Activated naive CD4-positive, alpha-beta T cell treated with anti-CD3 and anti-CD28 coated beads for 36 hours (primary cell): ENCODE measurements at regions not wholly inside any gene's neighbourhood (a gene's known extent, or its start where the extent isn't known, plus 50 kb on each side); places are given as distances from the start of the nearest gene placed in this dataset.

Experiments used
- CTCF ChIA-PET: fragments of 350-600 bp; sonication (Branson Sonifier 250); formaldehyde crosslinking; loops from one replicate; lab custom pipeline; 2021; ENCODE audit warnings: antibody characterized with exemption; lab: Charles Lee
- DNase-seq: peaks from one replicate; pipeline ENCODE4 v3.0.0-alpha.2; 2020
- H3K27ac Mint-ChIP-seq: one replicate; pipeline ENCODE4 v1.8.0; 2021; ENCODE audit warnings: mild to moderate bottlenecking, mixed read lengths
- H3K27me3 Mint-ChIP-seq: one replicate; pipeline ENCODE4 v1.8.0; 2021; ENCODE audit warnings: low read depth, mixed read lengths
- H3K36me3 Mint-ChIP-seq: one replicate; pipeline ENCODE4 v1.8.0; 2021; ENCODE audit warnings: low read depth, mixed read lengths
- H3K4me1 Mint-ChIP-seq: one replicate; pipeline ENCODE4 v1.8.0; 2021; ENCODE audit warnings: low read depth, mixed read lengths
- H3K4me3 Mint-ChIP-seq: one replicate; pipeline ENCODE4 v1.8.0; 2021; ENCODE audit warnings: mild to moderate bottlenecking, moderate library complexity, mixed read lengths
- H3K9me3 Mint-ChIP-seq: one replicate; pipeline ENCODE4 v1.8.0; 2021; ENCODE audit warnings: mixed read lengths
- intact Hi-C: fragments of 100-400 bp; cut with micrococcal nuclease; formaldehyde crosslinking; loops from one replicate; pipeline ENCODE4 v1.15.1; 2023

- intact Hi-C loops, result no loop called here
- Mint-ChIP-seq H3K9me3 (no peaks in the 10 kb centered on the region), H3K27me3 (no peaks in the 10 kb centered on the region), H3K36me3 (no peaks in the 10 kb centered on the region), H3K27ac (no peak overlapping the region), H3K4me3 (no peak overlapping the region), H3K4me1 (no peaks in the 10 kb centered on the region)
- DNase-seq, result no peak
- CTCF ChIA-PET, result no interaction called here
Measured at GRCh38 chr12:43294916-43295315, 257.1 kb downstream of the ADAMTS20 start.

- Mint-ChIP-seq H3K36me3 (no peaks in the 10 kb centered on the region), H3K9me3 (no peaks in the 10 kb centered on the region)
Measured at GRCh38 chr12:43294147-43294546, 257.9 kb downstream of the ADAMTS20 start.

GRCh38 chr12:43293396-43293795 lies 258.6 kb downstream of the ADAMTS20 start:
- no peak for DNase-seq
- no peaks in the 10 kb centered on the region for H3K9me3 Mint-ChIP-seq
- H3K4me3 Mint-ChIP-seq, result no peak overlapping the region
- no peak overlapping the region for H3K27ac Mint-ChIP-seq
- intact Hi-C loops, result no loop called here
- H3K27me3 Mint-ChIP-seq, result no peaks in the 10 kb centered on the region
- H3K36me3 Mint-ChIP-seq, result no peaks in the 10 kb centered on the region
- CTCF ChIA-PET, result no interaction called here
- H3K4me1 Mint-ChIP-seq, result no peaks in the 10 kb centered on the region

More at GRCh38 chr12:43294147-43294546, 257.9 kb downstream of the ADAMTS20 start:
- H3K27me3 Mint-ChIP-seq, result no peaks in the 10 kb centered on the region
- H3K4me3 Mint-ChIP-seq, result no peak overlapping the region
- DNase-seq, result no peak
- intact Hi-C loops, result no loop called here
- H3K4me1 Mint-ChIP-seq, result no peaks in the 10 kb centered on the region
- no peak overlapping the region for H3K27ac Mint-ChIP-seq
- CTCF ChIA-PET, result no interaction called here

- no peaks in the 10 kb centered on the region for H3K9me3 Mint-ChIP-seq
- CTCF ChIA-PET, result no interaction called here
- no peak for DNase-seq
- no peak overlapping the region for H3K4me3 Mint-ChIP-seq
- intact Hi-C loops, result no loop called here
- H3K36me3 Mint-ChIP-seq, result no peaks in the 10 kb centered on the region
- H3K27me3 Mint-ChIP-seq, result no peaks in the 10 kb centered on the region
- H3K4me1 Mint-ChIP-seq, result no peaks in the 10 kb centered on the region
- H3K27ac Mint-ChIP-seq, result no peak overlapping the region
Measured at GRCh38 chr12:43292699-43293098, 259.3 kb downstream of the ADAMTS20 start.

GRCh38 chr12:43291516-43291915 lies 260.5 kb downstream of the ADAMTS20 start:
- H3K27me3 Mint-ChIP-seq, result no peaks in the 10 kb centered on the region
- intact Hi-C loops, result no loop called here
- no peak for DNase-seq
- no peak overlapping the region for H3K4me3 Mint-ChIP-seq
- no peaks in the 10 kb centered on the region for H3K9me3 Mint-ChIP-seq
- no peaks in the 10 kb centered on the region for H3K36me3 Mint-ChIP-seq
- no peak overlapping the region for H3K27ac Mint-ChIP-seq
- H3K4me1 Mint-ChIP-seq, result no peaks in the 10 kb centered on the region
- CTCF ChIA-PET, result no interaction called here

GRCh38 chr12:43290836-43291235 lies 261.2 kb downstream of the ADAMTS20 start:
- H3K4me3 Mint-ChIP-seq, result no peak overlapping the region
- intact Hi-C loops, result no loop called here
- H3K4me1 Mint-ChIP-seq, result no peaks in the 10 kb centered on the region
- no peak overlapping the region for H3K27ac Mint-ChIP-seq
- no peaks in the 10 kb centered on the region for H3K36me3 Mint-ChIP-seq
- no peaks in the 10 kb centered on the region for H3K27me3 Mint-ChIP-seq
- CTCF ChIA-PET, result no interaction called here
- no peak for DNase-seq
- no peaks in the 10 kb centered on the region for H3K9me3 Mint-ChIP-seq

GRCh38 chr12:43289426-43289801 lies 262.6 kb downstream of the ADAMTS20 start:
- Mint-ChIP-seq H3K4me1 (no peaks in the 10 kb centered on the region), H3K36me3 (no peaks in the 10 kb centered on the region), H3K4me3 (no peak overlapping the region), H3K27me3 (no peaks in the 10 kb centered on the region), H3K27ac (no peak overlapping the region), H3K9me3 (no peaks in the 10 kb centered on the region)
- intact Hi-C loops, result no loop called here
- no peak for DNase-seq
- CTCF ChIA-PET, result no interaction called here

GRCh38 chr12:43288671-43289425 lies 263.2 kb downstream of the ADAMTS20 start:
- no peak overlapping the region for H3K27ac Mint-ChIP-seq
- H3K27me3 Mint-ChIP-seq, result no peaks in the 10 kb centered on the region
- DNase-seq, result no peak
- CTCF ChIA-PET, result no interaction called here
- H3K9me3 Mint-ChIP-seq, result no peaks in the 10 kb centered on the region
- no peaks in the 10 kb centered on the region for H3K36me3 Mint-ChIP-seq
- intact Hi-C loops, result no loop called here
- H3K4me3 Mint-ChIP-seq, result no peak overlapping the region
- no peaks in the 10 kb centered on the region for H3K4me1 Mint-ChIP-seq

- intact Hi-C loops, result no loop called here
- Mint-ChIP-seq H3K9me3 (no peaks in the 10 kb centered on the region), H3K27me3 (no peaks in the 10 kb centered on the region), H3K4me1 (no peaks in the 10 kb centered on the region), H3K27ac (no peak overlapping the region), H3K36me3 (no peaks in the 10 kb centered on the region), H3K4me3 (no peak overlapping the region)
- no peak for DNase-seq
- CTCF ChIA-PET, result no interaction called here
Measured at GRCh38 chr12:43287706-43288383, 264.2 kb downstream of the ADAMTS20 start.

- intact Hi-C loops, result no loop called here
- no peak for DNase-seq
- H3K9me3 Mint-ChIP-seq, result no peaks in the 10 kb centered on the region
- no peak overlapping the region for H3K27ac Mint-ChIP-seq
- H3K36me3 Mint-ChIP-seq, result no peaks in the 10 kb centered on the region
- no peaks in the 10 kb centered on the region for H3K27me3 Mint-ChIP-seq
- CTCF ChIA-PET, result no interaction called here
- no peaks in the 10 kb centered on the region for H3K4me1 Mint-ChIP-seq
- H3K4me3 Mint-ChIP-seq, result no peak overlapping the region
Measured at GRCh38 chr12:43286986-43287385, 265.0 kb downstream of the ADAMTS20 start.

- DNase-seq, result no peak
- no peaks in the 10 kb centered on the region for H3K4me1 Mint-ChIP-seq
- intact Hi-C loops, result no loop called here
- no peaks in the 10 kb centered on the region for H3K27me3 Mint-ChIP-seq
- H3K27ac Mint-ChIP-seq, result no peak overlapping the region
- CTCF ChIA-PET, result no interaction called here
- no peaks in the 10 kb centered on the region for H3K36me3 Mint-ChIP-seq
- H3K9me3 Mint-ChIP-seq, result no peaks in the 10 kb centered on the region
- no peak overlapping the region for H3K4me3 Mint-ChIP-seq
Measured at GRCh38 chr12:43285159-43285598, 266.8 kb downstream of the ADAMTS20 start.

GRCh38 chr12:43284486-43285158 lies 267.4 kb downstream of the ADAMTS20 start:
- no peaks in the 10 kb centered on the region for H3K4me1 Mint-ChIP-seq
- H3K27ac Mint-ChIP-seq, result no peak overlapping the region
- H3K4me3 Mint-ChIP-seq, result no peak overlapping the region
- no peaks in the 10 kb centered on the region for H3K9me3 Mint-ChIP-seq
- CTCF ChIA-PET, result no interaction called here
- no peaks in the 10 kb centered on the region for H3K36me3 Mint-ChIP-seq
- no peaks in the 10 kb centered on the region for H3K27me3 Mint-ChIP-seq
- intact Hi-C loops, result loop anchor here (5.0 kb wide), 1 partner anchor 802 kb away; no protein-coding TSS in a partner anchor
- no peak for DNase-seq
